SHP77 (cell line): ENCODE measurements at regions not wholly inside any gene's neighbourhood (a gene's known extent, or its start where the extent isn't known, plus 50 kb on each side); places are given as distances from the start of the nearest gene placed in this dataset.

Experiments used
- DNase-seq, 2 experiments: peaks; one replicate each; lab custom pipeline; 2025; lab: John Stamatoyannopoulos, UW

DNA sequence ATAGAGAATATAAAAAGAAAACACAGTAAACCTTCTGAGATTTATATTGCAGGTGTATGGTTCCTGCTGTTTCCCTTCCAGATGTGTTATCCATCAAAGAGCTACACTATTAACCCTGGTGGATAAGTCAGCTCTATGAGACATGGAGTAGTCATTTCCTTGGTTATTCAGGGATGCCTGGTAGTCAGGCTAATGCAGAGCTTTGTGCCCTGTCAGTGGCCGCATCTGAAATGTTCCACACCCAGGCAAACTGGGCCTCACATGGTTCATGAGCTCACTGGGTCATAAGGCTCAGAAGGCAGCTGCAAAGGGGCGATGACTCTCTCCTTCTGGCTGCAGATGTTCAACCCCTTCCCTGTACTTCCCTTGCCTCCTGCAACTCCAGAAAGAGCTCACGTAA lies 473.6 kb downstream of the EPHA7 start:
- no peak for DNase-seq

- no peak for DNase-seq
Measured at GRCh38 chr6:92944132-92944531, 475.2 kb downstream of the EPHA7 start.

- no peak for DNase-seq
Measured at GRCh38 chr6:92942549-92942948, 476.8 kb downstream of the EPHA7 start.

DNA sequence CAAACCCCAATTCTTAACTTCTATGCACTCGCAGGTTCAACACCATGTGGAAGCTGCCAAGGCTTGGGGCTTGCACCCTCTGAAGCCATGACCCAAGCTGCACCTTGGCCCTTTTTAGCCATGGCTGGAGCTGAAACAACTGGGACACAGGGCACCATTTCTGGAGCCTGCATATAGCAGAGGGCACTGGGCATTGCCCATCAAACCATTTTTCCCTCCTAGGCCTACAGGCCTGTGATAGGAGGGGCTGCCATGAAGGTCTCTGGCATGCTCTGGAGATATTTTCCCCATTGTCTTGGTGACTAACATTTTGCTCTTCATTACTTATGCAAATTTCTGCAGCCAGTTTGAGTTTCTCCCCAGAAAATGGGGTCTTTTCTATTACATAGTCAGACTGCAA lies 484.7 kb downstream of the EPHA7 start:
- DNase-seq = no peak

DNA sequence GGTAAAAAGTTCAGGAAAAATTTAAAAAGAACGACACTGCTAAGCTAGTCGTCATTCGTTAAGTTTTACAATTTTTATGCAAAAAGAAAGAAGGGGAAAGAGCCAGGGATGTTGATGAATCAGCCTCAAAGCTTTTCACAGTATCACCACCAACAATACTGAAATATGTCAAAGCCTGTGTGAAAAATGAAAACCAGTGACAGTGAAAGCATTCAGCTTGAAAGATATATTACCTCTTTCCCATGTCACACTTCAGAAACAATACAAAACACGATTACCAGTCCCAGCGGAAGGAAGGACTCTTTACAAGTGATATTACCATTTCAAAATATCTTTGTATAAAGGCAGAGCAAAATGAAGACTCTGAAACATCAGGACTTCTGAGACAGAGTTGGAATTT lies 489.2 kb downstream of the EPHA7 start:
- DNase-seq = no peak

- DNase-seq = no peak
Measured at GRCh38 chr6:92922216-92922806, 497.0 kb downstream of the EPHA7 start.

DNA sequence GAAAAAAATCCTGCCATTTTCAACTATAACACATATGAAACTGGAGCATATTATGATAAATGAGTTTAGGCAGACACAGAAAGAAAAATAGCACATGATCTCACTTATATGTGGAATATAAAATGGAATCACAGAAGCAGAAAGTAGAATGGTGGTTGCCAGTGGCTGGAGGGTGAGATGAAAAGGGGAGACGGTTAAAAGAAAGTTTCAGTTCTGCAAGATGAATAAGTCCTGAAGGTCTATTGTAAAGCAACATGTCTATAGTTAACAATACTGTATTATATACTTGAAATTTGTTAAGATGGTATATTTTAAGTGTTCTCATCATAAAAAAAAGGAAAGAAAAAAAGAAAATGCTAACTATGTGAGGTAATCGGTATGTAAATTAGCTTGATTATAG lies 503.9 kb downstream of the EPHA7 start:
- DNase-seq = no peak

- DNase-seq = no peak
Measured at GRCh38 chr6:92911301-92911700, 508.1 kb downstream of the EPHA7 start.

- no peak for DNase-seq
Measured at GRCh38 chr6:92910646-92911045, 508.7 kb downstream of the EPHA7 start.

DNA sequence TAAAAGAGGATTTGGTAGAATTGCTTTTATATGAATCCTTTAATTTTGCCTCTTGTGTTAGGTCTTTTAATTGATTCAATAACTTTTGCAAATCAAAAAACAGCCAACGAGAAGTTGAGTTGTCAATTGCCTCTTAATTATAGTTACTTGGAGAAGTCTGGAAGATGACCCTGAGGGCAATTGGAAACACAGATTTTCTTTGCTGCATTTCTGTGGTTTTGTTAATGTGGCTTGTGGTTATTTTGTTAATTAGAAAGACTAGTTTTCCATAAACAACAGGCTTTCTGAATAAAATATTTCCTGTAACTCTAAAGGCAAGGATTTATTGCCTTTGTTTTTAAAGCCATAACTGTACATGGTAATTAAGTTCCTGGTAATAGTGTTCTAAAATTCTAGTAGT lies 513.0 kb downstream of the EPHA7 start:
- DNase-seq = no peak

GRCh38 chr6:92893741-92894140 lies 525.6 kb downstream of the EPHA7 start:
- no peak for DNase-seq

DNA sequence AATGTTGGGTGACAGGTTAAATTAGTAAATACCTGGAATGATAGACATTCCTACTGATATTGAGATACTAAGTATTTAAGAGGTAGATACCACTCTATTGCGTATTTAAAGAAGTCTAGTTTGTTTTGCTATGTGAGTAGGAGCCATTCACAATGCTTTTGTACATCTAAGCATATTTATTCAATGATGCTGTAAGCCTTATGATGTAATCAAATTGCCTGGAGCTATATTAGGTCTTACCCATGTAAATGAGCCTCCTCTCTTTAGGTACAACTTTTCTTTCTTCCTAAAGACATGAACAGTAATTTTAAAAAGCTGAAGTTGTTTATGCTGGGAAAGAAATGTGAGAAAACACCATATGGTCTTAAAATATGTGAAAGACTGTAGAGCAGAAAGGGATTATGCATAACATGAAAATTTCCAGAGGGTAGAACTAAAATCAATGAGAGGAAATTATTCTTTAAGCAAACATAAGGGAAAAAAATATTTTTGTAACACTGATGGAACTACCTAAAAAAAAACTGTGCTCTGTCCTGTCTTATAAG lies 526.7 kb downstream of the EPHA7 start:
- no peak for DNase-seq

- DNase-seq = no peak
Measured at GRCh38 chr6:92888316-92888715, 531.0 kb downstream of the EPHA7 start.

- no peak for DNase-seq
Measured at GRCh38 chr6:92887871-92888270, 531.5 kb downstream of the EPHA7 start.

DNA sequence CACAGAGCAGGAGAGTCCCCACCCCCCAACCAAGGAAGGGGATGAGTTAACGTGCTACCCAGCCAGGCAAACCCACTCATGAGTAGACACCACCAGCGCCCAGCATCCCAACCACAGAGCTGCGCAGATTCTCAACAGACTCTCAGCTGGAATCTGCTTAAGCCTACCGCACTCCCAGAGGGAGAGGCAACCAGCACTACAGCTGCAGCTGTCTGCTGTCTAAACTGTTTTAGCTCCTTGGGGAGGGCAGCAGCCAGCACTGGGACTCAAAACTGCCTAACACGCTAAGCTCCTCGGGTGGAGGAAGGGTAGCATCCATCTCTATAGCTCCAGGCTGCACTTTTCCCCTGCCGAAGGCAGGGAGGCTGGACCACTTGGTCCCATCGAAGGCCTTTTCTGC lies 539.8 kb downstream of the EPHA7 start:
- DNase-seq = no peak

DNA sequence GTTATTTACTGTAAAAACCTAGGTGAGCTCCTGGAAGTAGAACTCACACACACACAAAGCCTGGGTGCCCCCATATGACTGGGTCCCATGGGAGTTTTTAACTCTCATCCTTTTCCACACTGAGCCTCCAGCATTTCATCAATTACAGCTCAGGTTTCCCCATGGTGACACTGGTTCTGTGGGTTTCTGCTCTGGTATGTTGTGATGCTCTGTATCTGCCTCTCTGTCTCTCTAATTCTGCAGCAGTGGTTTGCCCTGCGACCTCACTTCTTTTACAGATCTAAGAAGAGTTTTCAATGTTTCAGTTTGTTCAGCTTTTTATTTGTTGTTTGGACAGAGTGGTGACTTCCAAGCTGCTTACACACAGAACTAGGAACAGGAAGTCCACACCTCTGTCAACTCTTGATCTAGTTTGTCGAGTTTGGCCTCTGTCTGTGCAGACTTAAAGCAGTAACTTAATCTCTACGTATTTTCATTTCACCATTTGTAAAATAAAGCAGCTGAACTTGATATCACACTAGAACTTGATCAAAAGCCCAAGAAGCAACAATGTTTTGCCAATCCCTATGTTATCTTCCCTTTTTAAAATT lies 554.3 kb downstream of the EPHA7 start:
- DNase-seq = no peak

GRCh38 chr6:92849636-92850035 lies 569.7 kb downstream of the EPHA7 start:
- DNase-seq = no peak

GRCh38 chr6:92848901-92849300 lies 570.5 kb downstream of the EPHA7 start:
- no peak for DNase-seq

- DNase-seq = no peak
Measured at GRCh38 chr6:92848459-92848858, 570.9 kb downstream of the EPHA7 start.

GRCh38 chr6:92847988-92848387 lies 571.4 kb downstream of the EPHA7 start:
- no peak for DNase-seq

- no peak for DNase-seq
Measured at GRCh38 chr6:92840246-92840930, 579.0 kb downstream of the EPHA7 start.

DNA sequence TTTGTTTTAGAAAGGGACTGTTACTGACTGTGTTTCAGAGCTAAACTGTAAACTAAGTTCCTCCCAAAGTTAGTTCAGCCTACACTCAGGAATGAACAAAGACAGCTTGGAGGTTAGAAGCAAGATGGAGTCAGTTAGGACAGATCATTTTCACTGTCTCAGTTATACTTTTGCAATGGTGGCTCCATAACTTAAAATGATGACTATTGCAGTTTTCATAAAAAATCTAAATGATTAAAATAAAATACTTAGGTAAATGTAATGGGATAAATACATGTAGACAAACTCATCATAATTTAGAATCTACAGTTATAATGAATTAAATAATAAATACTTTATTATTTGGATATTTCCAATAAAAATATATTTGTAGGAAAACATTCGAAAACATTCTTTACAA lies 590.6 kb downstream of the EPHA7 start:
- no peak for DNase-seq

GRCh38 chr6:92827104-92827503 lies 592.3 kb downstream of the EPHA7 start:
- DNase-seq = no peak
